ENCODE measurements at regions not wholly inside any gene's neighbourhood (a gene's known extent, or its start where the extent isn't known, plus 50 kb on each side); places are given as distances from the start of the nearest gene placed in this dataset.

- TF ChIP-seq CTCF (IDR thresholded peaks at IDR 0.05) (no peak), EP300 (IDR thresholded peaks at IDR 0.05) (no peak), POLR2A (IDR thresholded peaks at IDR 0.05) (no peak)
These were observed 155.8 kb downstream of the POM121L12 start for GRCh38 chr7:53191191-53191695.
